ENCODE measurements at regions not wholly inside any gene's neighbourhood (a gene's known extent, or its start where the extent isn't known, plus 50 kb on each side); places are given as distances from the start of the nearest gene placed in this dataset.

GRCh38 chr10:132994185-132994796 is 51.9 kb upstream of the CFAP46 start:
- H3K36me3 ChIP-seq (ENCODE audit: control insufficient read depth in 1 of 2, insufficient read depth in 2 of 2, low read length in 2 of 2), result no peaks in the 10 kb centered on the region
- no peak overlapping the region for H2AFZ ChIP-seq (ENCODE audit: low read depth, low read length, poor library complexity, severe bottlenecking)
- CTCF ChIA-PET, result no interaction called here
- no peaks in the 10 kb centered on the region for H3K27me3 ChIP-seq (ENCODE audit: insufficient read depth, low read length)
- no peak for ATAC-seq
- POLR2A ChIA-PET, result no interaction called here
- no peaks in the 10 kb centered on the region for H3K9me3 ChIP-seq (ENCODE audit: control insufficient read depth in 1 of 2, insufficient read depth in 1 of 2, low read depth in 1 of 2, low read length in 2 of 2)
- H3K9me2 ChIP-seq (ENCODE audit: insufficient read depth), result no peaks in the 10 kb centered on the region
- no peak overlapping the region for H3K4me2 ChIP-seq (ENCODE audit: low read length)
- no peak for TF ChIP-seq REST (IDR thresholded peaks at IDR 0.05; ENCODE audit: low read depth)
- TF ChIP-seq CTCF (IDR thresholded peaks at IDR 0.05 in 2 of 3, conservative IDR thresholded peaks at IDR 0.05 in 1 of 3; ENCODE audit: borderline replicate concordance in 1 of 3, insufficient read depth in 1 of 3, low read depth in 2 of 3, low read length in 2 of 3), result no peak
- no peak overlapping the region for H3K4me3 ChIP-seq (replicated peaks in 1 of 2; ENCODE audit: low read depth in 1 of 2, low read length in 2 of 2)
- BruUV-seq (replicated peaks), result no TSS peak
- no peaks in the 10 kb centered on the region for H3K79me2 ChIP-seq (ENCODE audit: insufficient read depth, low read length)
- H3K9ac ChIP-seq (ENCODE audit: low read length), result no peak overlapping the region
- DNase-seq (ENCODE audit: low read depth, low spot score), result no peak
- intact Hi-C loops (cut with micrococcal nuclease), result no loop called here
- RAD21 ChIA-PET (ENCODE audit: low non-redundant PET in 1 of 2, low total read pairs in 2 of 2, uncharacterized antibody in 2 of 2, unreplicated experiment in 2 of 2), result no interaction called here
- no peak overlapping the region for H3K27ac ChIP-seq (ENCODE audit: low read depth, low read length)
- H3K4me1 ChIP-seq (ENCODE audit: control insufficient read depth in 1 of 2, insufficient read depth in 2 of 2, low read length in 2 of 2), result no peaks in the 10 kb centered on the region
- no peaks in the 10 kb centered on the region for H4K20me1 ChIP-seq (ENCODE audit: insufficient read depth)
